Left lung (tissue), 4 donors: ENCODE measurements at regions not wholly inside any gene's neighbourhood (a gene's known extent, or its start where the extent isn't known, plus 50 kb on each side); places are given as distances from the start of the nearest gene placed in this dataset.
A peak's percentile ranks its signal among the peaks of the same experiment; 100 is the strongest.
"Not testable (repeated sequence)": the region's sequence is repeated elsewhere in the genome, so short reads cannot be mapped to it uniquely, and the experiment has no call there.

ENCODE experiments used
- ATAC-seq: fragments of 200-7000 bp; cut with Tn5 transposase; one replicate; pipeline ENCODE4 v1.9.1; 2020; ENCODE audit warnings: moderate library complexity
- DNase-seq, 4 donors: peaks; one replicate each; pipeline ENCODE4 v3.0.0-alpha.2; 2013 to 2020
- H3K27ac ChIP-seq, 2 donors: fragments of 200-600 bp; sonication (generic) in 1 of 2; one replicate each; pipeline versions ENCODE4 v1.5.0 to v1.8.0; 2020 to 2021
- H3K27me3 ChIP-seq, 2 donors: fragments of 200-600 bp; sonication (generic) in 1 of 2; one replicate each; pipeline versions ENCODE4 v1.5.0 to v1.8.0; 2020 to 2021
- H3K36me3 ChIP-seq, 2 donors: fragments of 200-600 bp; sonication (generic) in 1 of 2; one replicate each; pipeline versions ENCODE4 v1.5.0 to v1.8.0; 2020 to 2021
- H3K4me1 ChIP-seq, 2 donors: fragments of 200-600 bp; one replicate each; pipeline ENCODE4 v1.8.0; 2021
- H3K4me3 ChIP-seq, 2 donors: fragments of 200-600 bp; sonication (generic) in 1 of 2; one replicate each; pipeline versions ENCODE4 v1.5.0 to v1.8.0; 2020 to 2021; ENCODE audit warnings: mild to moderate bottlenecking in 1 of 2
- H3K9me3 ChIP-seq, 2 donors: fragments of 200-600 bp; sonication (generic) in 1 of 2; one replicate each; pipeline versions ENCODE4 v1.5.0 to v1.8.0; 2020 to 2021
- CTCF ChIP-seq, 2 donors: fragments of 200-600 bp; sonication (generic) in 1 of 2; IDR thresholded peaks; one replicate each; pipeline versions ENCODE4 v1.5.0 to v1.8.0; 2021; ENCODE audit warnings: antibody characterized with exemption in 2 of 2
- intact Hi-C, 2 donors: fragments of 100-400 bp; cut with DNase I; formaldehyde crosslinking; loops; one replicate each; pipeline versions ENCODE4 v1.11.2 to v1.14.2; 2022
- donor health status: DM: no; HTN: yes; CAD: no.
- donor health status: DM: no; HTN: no; CAD: no.

GRCh38 chr21:9070703-9071102 lies 1450.7 kb upstream of the TPTE start:
- H3K27me3 ChIP-seq, H3K27ac ChIP-seq, H3K36me3 ChIP-seq, H3K4me1 ChIP-seq, intact Hi-C loops, H3K4me3 ChIP-seq, H3K9me3 ChIP-seq, ATAC-seq: not testable (repeated sequence)
- peak in 1 of 2 donors; percentile 58 for TF ChIP-seq CTCF (IDR thresholded peaks at IDR 0.05)
- DNase-seq: peak in 1 of 4 donors; percentile 79

- H3K27ac ChIP-seq, H3K27me3 ChIP-seq, H3K4me3 ChIP-seq, ATAC-seq, H3K36me3 ChIP-seq, H3K4me1 ChIP-seq, H3K9me3 ChIP-seq, intact Hi-C loops, DNase-seq: not testable (repeated sequence)
Observed at GRCh38 chr21:9073010-9073409, 1448.4 kb upstream of the TPTE start.

- ATAC-seq, DNase-seq, H3K9me3 ChIP-seq, intact Hi-C loops, H3K27me3 ChIP-seq, H3K4me3 ChIP-seq, H3K36me3 ChIP-seq, H3K4me1 ChIP-seq, H3K27ac ChIP-seq: not testable (repeated sequence)
Observed at GRCh38 chr21:9074772-9075171, 1446.6 kb upstream of the TPTE start.

- H3K27me3 ChIP-seq, H3K36me3 ChIP-seq, H3K27ac ChIP-seq, ATAC-seq, H3K4me1 ChIP-seq, H3K4me3 ChIP-seq, intact Hi-C loops, H3K9me3 ChIP-seq, DNase-seq: not testable (repeated sequence)
Observed at GRCh38 chr21:9083091-9083826, 1438.1 kb upstream of the TPTE start.

GRCh38 chr21:9086299-9086698 lies 1435.1 kb upstream of the TPTE start:
- ATAC-seq, intact Hi-C loops, H3K4me3 ChIP-seq, H3K36me3 ChIP-seq, DNase-seq, H3K27me3 ChIP-seq, H3K4me1 ChIP-seq, H3K27ac ChIP-seq, H3K9me3 ChIP-seq: not testable (repeated sequence)

- ATAC-seq, H3K9me3 ChIP-seq, H3K4me3 ChIP-seq, H3K36me3 ChIP-seq, intact Hi-C loops, H3K4me1 ChIP-seq, H3K27me3 ChIP-seq, H3K27ac ChIP-seq: not testable (repeated sequence)
- DNase-seq: peak in 1 of 4 donors; percentile 31
Observed at GRCh38 chr21:9087816-9088215, 1433.6 kb upstream of the TPTE start.

- H3K27me3 ChIP-seq, intact Hi-C loops, H3K27ac ChIP-seq, H3K36me3 ChIP-seq, H3K4me3 ChIP-seq, H3K9me3 ChIP-seq, H3K4me1 ChIP-seq, DNase-seq, ATAC-seq: not testable (repeated sequence)
Observed at GRCh38 chr21:9129741-9130140, 1391.6 kb upstream of the TPTE start.

GRCh38 chr21:9130817-9131216 lies 1390.6 kb upstream of the TPTE start:
- intact Hi-C loops, H3K36me3 ChIP-seq, H3K27me3 ChIP-seq, H3K27ac ChIP-seq, ATAC-seq, H3K4me3 ChIP-seq, H3K9me3 ChIP-seq, DNase-seq, H3K4me1 ChIP-seq: not testable (repeated sequence)
